Neural progenitor cell (in vitro differentiated cells): ENCODE measurements at regions not wholly inside any gene's neighbourhood (a gene's known extent, or its start where the extent isn't known, plus 50 kb on each side); places are given as distances from the start of the nearest gene placed in this dataset.

Source experiments
- EZH2 ChIP-seq: fragments of 200-600 bp; sonication (generic); IDR thresholded peaks from 2 replicates; pipeline ENCODE4 v1.6.1; 2017; ENCODE audit warnings: antibody characterized with exemption, mild to moderate bottlenecking, moderate library complexity
- EZH2phosphoT487 ChIP-seq: fragments of 200-600 bp; sonication (generic); IDR thresholded peaks from 2 replicates; pipeline ENCODE4 v1.6.1; 2017; ENCODE audit warnings: antibody characterized with exemption
- TF ChIP-seq, protein P1 (sequence below): fragments of 200-600 bp; sonication (generic); IDR thresholded peaks from 2 replicates; pipeline ENCODE4 v1.5.1; 2017; ENCODE audit warnings: antibody characterized with exemption, mild to moderate bottlenecking

DNA sequence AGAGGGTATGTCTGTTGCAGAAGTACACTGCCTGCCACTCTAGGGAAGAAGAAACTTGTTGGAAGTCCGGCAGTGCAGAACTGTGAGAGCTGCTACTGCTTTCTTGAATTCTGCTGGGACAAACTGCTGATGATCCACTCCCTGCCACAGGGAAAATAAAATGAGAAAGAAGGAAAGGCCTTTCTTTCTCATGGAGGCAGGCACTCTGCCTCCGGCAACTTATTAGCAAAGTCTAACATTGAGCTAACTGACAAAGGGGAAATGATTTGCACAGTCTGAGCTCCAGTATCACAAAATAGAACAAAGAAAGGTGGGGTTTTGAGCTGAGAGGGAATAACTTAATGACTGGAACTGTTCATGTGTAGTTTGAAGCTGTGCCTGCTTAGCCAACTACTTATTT is 134.6 kb downstream of the AASDHPPT start:
- TF ChIP-seq, protein P1, sequence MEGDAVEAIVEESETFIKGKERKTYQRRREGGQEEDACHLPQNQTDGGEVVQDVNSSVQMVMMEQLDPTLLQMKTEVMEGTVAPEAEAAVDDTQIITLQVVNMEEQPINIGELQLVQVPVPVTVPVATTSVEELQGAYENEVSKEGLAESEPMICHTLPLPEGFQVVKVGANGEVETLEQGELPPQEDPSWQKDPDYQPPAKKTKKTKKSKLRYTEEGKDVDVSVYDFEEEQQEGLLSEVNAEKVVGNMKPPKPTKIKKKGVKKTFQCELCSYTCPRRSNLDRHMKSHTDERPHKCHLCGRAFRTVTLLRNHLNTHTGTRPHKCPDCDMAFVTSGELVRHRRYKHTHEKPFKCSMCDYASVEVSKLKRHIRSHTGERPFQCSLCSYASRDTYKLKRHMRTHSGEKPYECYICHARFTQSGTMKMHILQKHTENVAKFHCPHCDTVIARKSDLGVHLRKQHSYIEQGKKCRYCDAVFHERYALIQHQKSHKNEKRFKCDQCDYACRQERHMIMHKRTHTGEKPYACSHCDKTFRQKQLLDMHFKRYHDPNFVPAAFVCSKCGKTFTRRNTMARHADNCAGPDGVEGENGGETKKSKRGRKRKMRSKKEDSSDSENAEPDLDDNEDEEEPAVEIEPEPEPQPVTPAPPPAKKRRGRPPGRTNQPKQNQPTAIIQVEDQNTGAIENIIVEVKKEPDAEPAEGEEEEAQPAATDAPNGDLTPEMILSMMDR = no peak
- TF ChIP-seq EZH2phosphoT487 (no peak), EZH2 (no peak)
